ENCODE measurements at regions not wholly inside any gene's neighbourhood (a gene's known extent, or its start where the extent isn't known, plus 50 kb on each side); places are given as distances from the start of the nearest gene placed in this dataset.

DNA sequence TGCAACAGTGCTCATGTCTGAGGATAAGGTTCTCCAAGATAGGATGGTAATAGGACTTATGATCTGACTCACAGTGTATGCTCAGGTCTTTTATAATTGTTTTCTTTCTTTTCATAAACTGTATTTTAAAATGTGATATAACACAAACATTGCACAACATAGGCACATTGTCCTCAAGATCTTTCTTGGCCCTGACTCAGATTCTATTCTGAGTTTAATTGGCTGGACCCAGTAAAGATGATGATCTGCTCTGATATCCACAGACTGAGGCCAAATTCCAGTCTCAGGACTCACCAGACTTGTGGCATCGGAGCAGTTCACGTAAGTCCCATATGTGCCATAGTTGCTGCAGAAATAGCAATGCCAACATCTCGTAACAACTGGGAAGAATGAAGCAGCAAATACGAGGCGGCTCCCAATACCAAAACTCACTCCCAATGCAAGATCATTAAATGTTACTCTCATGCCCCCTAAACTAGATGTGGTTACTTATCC lies 448.9 kb upstream of the SLC14A2 start:
- TF ChIP-seq EZH2 (IDR thresholded peaks at IDR 0.05; ENCODE audit: borderline replicate concordance, low read depth, low read length, poor library complexity, severe bottlenecking), result no peak
- TF ChIP-seq, protein P1, sequence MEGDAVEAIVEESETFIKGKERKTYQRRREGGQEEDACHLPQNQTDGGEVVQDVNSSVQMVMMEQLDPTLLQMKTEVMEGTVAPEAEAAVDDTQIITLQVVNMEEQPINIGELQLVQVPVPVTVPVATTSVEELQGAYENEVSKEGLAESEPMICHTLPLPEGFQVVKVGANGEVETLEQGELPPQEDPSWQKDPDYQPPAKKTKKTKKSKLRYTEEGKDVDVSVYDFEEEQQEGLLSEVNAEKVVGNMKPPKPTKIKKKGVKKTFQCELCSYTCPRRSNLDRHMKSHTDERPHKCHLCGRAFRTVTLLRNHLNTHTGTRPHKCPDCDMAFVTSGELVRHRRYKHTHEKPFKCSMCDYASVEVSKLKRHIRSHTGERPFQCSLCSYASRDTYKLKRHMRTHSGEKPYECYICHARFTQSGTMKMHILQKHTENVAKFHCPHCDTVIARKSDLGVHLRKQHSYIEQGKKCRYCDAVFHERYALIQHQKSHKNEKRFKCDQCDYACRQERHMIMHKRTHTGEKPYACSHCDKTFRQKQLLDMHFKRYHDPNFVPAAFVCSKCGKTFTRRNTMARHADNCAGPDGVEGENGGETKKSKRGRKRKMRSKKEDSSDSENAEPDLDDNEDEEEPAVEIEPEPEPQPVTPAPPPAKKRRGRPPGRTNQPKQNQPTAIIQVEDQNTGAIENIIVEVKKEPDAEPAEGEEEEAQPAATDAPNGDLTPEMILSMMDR (conservative IDR thresholded peaks at IDR 0.05; ENCODE audit: low read depth, low read length), result no peak
- intact Hi-C loops (cut with micrococcal nuclease; ENCODE audit: unreplicated experiment), result loop anchor here (10.0 kb wide), 1 partner anchor 58 kb away; no protein-coding TSS in a partner anchor
- no peaks in the 10 kb centered on the region for H3K4me1 ChIP-seq (ENCODE audit: insufficient read depth, low read length, poor library complexity, severe bottlenecking)
- no peak overlapping the region for H3K27ac ChIP-seq (ENCODE audit: low read depth, low read length, poor library complexity, severe bottlenecking)
- no peaks in the 10 kb centered on the region for H3K9me3 ChIP-seq (ENCODE audit: low read depth, low read length, poor library complexity, severe bottlenecking)
- no peaks in the 10 kb centered on the region for H3K36me3 ChIP-seq (ENCODE audit: insufficient read depth, low read length, poor library complexity, severe bottlenecking)
- no peak for DNase-seq (ENCODE audit: low spot score)
- CTCF ChIA-PET, result no interaction called here
- POLR2A ChIA-PET (ENCODE audit: low non-redundant PET), result no interaction called here
- no TSS peak for BruUV-seq (replicated peaks)
- H3K27me3 ChIP-seq (replicated peaks; ENCODE audit: insufficient read depth, low read depth, low read length, poor library complexity), result no peaks in the 10 kb centered on the region
- no peak overlapping the region for H3K4me3 ChIP-seq (ENCODE audit: low read depth, low read length, poor library complexity, severe bottlenecking)

DNA sequence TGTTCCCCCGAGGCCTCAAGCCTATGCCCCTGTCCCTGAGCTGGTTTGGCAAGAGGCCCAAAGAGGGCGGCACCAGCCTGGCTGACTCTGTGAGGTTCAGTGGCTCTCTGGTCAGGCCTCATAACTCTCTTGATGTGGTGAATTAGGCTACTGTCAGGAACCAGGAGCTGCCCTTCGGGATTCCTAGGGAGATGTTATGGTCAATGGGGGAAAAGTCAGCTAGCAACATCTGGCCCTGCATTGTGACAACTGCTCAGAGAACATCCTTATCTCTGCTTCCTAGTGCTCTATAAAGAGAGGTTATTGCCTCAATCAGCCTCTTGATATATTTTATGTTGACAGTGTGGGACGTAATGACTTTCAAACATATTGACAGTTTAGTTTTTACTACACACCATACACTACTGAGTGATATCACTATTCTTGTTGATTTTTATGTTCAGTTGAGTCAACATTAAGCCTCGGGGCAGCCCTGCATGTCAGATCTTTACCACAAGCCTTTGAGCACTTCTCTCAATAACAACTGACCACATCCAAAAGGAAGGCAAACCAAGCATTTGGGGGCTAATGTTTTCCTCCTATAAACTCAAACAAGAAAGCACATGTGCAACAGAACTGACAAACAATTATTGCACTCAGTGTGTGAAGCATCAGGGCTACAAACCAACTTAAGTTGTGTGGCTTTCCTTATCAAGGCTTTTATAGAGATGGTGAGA lies 448.3 kb upstream of the SLC14A2 start:
- Histone ChIP-seq H3K4me1 (ENCODE audit: insufficient read depth, low read length, poor library complexity, severe bottlenecking) (no peaks in the 10 kb centered on the region), H3K27ac (ENCODE audit: low read depth, low read length, poor library complexity, severe bottlenecking) (no peak overlapping the region), H3K9me3 (ENCODE audit: low read depth, low read length, poor library complexity, severe bottlenecking) (no peaks in the 10 kb centered on the region), H3K4me3 (ENCODE audit: low read depth, low read length, poor library complexity, severe bottlenecking) (no peak overlapping the region), H3K36me3 (ENCODE audit: insufficient read depth, low read length, poor library complexity, severe bottlenecking) (no peaks in the 10 kb centered on the region), H3K27me3 (replicated peaks; ENCODE audit: insufficient read depth, low read depth, low read length, poor library complexity) (no peaks in the 10 kb centered on the region)
- intact Hi-C loops (cut with micrococcal nuclease; ENCODE audit: unreplicated experiment), result loop anchor here (10.0 kb wide), 1 partner anchor 58 kb away; no protein-coding TSS in a partner anchor
- DNase-seq (ENCODE audit: low spot score), result no peak
- POLR2A ChIA-PET (ENCODE audit: low non-redundant PET), result no interaction called here
- TF ChIP-seq, protein P1 (conservative IDR thresholded peaks at IDR 0.05; ENCODE audit: low read depth, low read length), result no peak
- TF ChIP-seq EZH2 (IDR thresholded peaks at IDR 0.05; ENCODE audit: borderline replicate concordance, low read depth, low read length, poor library complexity, severe bottlenecking), result no peak
- BruUV-seq (replicated peaks), result no TSS peak
- CTCF ChIA-PET, result no interaction called here

DNA sequence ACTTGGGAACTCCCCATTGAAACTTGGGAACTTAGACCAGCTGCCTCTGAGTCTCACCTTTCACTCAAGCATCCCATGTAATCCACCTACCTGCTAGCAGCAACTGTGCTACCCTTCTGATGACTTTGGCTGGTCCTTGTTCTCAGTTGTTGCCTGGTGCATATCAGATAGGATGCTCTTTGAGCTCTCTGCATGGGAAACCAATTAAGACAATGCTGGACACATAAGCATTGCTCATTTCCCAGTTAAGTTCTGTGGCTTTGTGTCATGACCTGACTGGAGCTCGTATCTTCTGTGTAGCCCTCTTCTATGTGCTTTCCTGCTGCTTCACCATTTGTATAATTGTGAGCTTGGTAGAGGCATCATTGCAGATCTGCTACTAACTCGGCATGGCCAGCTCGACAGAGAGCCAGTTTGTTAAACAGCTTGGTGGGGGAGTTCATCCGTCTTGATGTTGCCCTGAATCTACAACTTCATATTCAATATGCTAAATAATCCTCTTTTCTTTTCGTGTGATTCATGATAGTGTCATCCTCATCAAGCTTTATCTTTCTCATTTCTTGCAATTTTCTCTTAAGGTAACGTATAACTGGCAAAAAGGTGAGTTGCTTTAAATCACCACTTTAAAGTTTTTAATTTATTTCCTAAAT lies 447.5 kb upstream of the SLC14A2 start:
- TF ChIP-seq, protein P1 (conservative IDR thresholded peaks at IDR 0.05; ENCODE audit: low read depth, low read length), result no peak
- no peak for TF ChIP-seq EZH2 (IDR thresholded peaks at IDR 0.05; ENCODE audit: borderline replicate concordance, low read depth, low read length, poor library complexity, severe bottlenecking)
- no peaks in the 10 kb centered on the region for H3K27me3 ChIP-seq (replicated peaks; ENCODE audit: insufficient read depth, low read depth, low read length, poor library complexity)
- intact Hi-C loops (cut with micrococcal nuclease; ENCODE audit: unreplicated experiment), result loop anchor here (10.0 kb wide), 1 partner anchor 57 kb away; no protein-coding TSS in a partner anchor
- no peaks in the 10 kb centered on the region for H3K4me1 ChIP-seq (ENCODE audit: insufficient read depth, low read length, poor library complexity, severe bottlenecking)
- CTCF ChIA-PET, result no interaction called here
- H3K36me3 ChIP-seq (ENCODE audit: insufficient read depth, low read length, poor library complexity, severe bottlenecking), result no peaks in the 10 kb centered on the region
- POLR2A ChIA-PET (ENCODE audit: low non-redundant PET), result no interaction called here
- H3K9me3 ChIP-seq (ENCODE audit: low read depth, low read length, poor library complexity, severe bottlenecking), result no peaks in the 10 kb centered on the region
- no TSS peak for BruUV-seq (replicated peaks)
- H3K27ac ChIP-seq (ENCODE audit: low read depth, low read length, poor library complexity, severe bottlenecking), result no peak overlapping the region
- no peak overlapping the region for H3K4me3 ChIP-seq (ENCODE audit: low read depth, low read length, poor library complexity, severe bottlenecking)
- DNase-seq (ENCODE audit: low spot score), result no peak

All from A673 (cell line).